Ishikawa (cell line): ENCODE measurements at regions not wholly inside any gene's neighbourhood (a gene's known extent, or its start where the extent isn't known, plus 50 kb on each side); places are given as distances from the start of the nearest gene placed in this dataset.

Source experiments
- EP300 ChIP-seq: IDR thresholded peaks from 2 replicates; pipeline ENCODE4 v1.6.1; 2012; ENCODE audit warnings: borderline replicate concordance
- REST ChIP-seq: IDR thresholded peaks from 2 replicates; pipeline ENCODE4 v1.6.1; 2012; ENCODE audit warnings: low read depth, mild to moderate bottlenecking
- TCF12 ChIP-seq: IDR thresholded peaks from 2 replicates; pipeline ENCODE4 v1.6.1; 2012; ENCODE audit warnings: low read depth
- TEAD4 ChIP-seq: IDR thresholded peaks from 2 replicates; pipeline ENCODE4 v1.6.1; 2012

DNA sequence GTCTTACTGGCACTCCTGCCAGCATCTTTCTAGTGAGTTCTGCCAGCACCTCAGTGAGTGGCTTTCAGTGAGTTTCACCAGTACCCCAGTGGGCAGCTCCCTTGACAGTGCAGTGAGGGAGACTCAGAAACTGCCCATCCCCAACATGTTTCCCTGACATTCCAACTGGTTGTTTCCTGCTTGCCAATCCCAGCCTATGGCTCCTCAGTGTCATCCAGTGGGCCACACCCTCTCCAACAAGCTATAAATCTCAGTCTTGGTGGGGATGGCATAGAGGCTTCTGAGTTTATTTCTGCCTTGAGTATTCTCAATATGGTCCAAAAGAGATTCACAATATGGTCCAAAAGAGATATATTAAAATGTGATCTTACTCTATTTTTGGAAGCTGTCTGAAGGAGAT lies 461.2 kb upstream of the NR3C2 start:
- TF ChIP-seq REST (no peak), TCF12 (no peak), EP300 (no peak), TEAD4 (no peak)
